Fibroblast of the aortic adventitia (primary cell): ENCODE measurements at regions not wholly inside any gene's neighbourhood (a gene's known extent, or its start where the extent isn't known, plus 50 kb on each side); places are given as distances from the start of the nearest gene placed in this dataset.

Experiments used
- DNase-seq: peaks from one replicate; pipeline ENCODE4 v3.0.0-alpha.2; 2010; ENCODE audit warnings: low read depth
- H3K4me3 ChIP-seq: 2 replicates; pipeline ENCODE4 v1.5.1; 2011; ENCODE audit warnings: low read depth, mild to moderate bottlenecking, control low read depth, low read length, moderate library complexity
- TF ChIP-seq, protein P1 (sequence below): IDR thresholded peaks from 2 replicates; pipeline ENCODE4 v1.5.1; 2011; ENCODE audit warnings: mild to moderate bottlenecking, low read length, control low read depth, inconsistent platforms; ENCODE audit not compliant: insufficient read depth

DNA sequence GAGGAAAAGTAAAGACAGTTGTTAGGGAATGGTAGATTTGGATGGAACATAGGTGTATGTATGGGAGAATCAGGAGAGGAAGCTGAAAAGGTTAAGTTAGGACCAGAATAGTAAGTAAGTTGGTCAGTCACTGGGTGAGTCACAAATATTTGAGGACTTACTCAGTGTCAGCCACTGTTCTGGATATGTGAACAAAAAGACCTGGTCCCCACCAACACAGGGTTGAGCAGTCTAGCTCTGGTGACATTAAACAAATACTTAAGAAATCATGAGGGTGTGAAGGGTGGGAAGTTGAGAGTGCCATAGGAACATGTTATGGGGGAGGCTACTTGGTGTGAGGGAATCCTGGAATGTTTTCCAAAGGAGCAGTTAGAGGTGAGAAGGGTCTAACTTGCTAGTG lies 246.9 kb downstream of the PTEN start:
- DNase-seq: peak; percentile 35
- TF ChIP-seq, protein P1, sequence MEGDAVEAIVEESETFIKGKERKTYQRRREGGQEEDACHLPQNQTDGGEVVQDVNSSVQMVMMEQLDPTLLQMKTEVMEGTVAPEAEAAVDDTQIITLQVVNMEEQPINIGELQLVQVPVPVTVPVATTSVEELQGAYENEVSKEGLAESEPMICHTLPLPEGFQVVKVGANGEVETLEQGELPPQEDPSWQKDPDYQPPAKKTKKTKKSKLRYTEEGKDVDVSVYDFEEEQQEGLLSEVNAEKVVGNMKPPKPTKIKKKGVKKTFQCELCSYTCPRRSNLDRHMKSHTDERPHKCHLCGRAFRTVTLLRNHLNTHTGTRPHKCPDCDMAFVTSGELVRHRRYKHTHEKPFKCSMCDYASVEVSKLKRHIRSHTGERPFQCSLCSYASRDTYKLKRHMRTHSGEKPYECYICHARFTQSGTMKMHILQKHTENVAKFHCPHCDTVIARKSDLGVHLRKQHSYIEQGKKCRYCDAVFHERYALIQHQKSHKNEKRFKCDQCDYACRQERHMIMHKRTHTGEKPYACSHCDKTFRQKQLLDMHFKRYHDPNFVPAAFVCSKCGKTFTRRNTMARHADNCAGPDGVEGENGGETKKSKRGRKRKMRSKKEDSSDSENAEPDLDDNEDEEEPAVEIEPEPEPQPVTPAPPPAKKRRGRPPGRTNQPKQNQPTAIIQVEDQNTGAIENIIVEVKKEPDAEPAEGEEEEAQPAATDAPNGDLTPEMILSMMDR: no peak
- no peak overlapping the region for H3K4me3 ChIP-seq

DNA sequence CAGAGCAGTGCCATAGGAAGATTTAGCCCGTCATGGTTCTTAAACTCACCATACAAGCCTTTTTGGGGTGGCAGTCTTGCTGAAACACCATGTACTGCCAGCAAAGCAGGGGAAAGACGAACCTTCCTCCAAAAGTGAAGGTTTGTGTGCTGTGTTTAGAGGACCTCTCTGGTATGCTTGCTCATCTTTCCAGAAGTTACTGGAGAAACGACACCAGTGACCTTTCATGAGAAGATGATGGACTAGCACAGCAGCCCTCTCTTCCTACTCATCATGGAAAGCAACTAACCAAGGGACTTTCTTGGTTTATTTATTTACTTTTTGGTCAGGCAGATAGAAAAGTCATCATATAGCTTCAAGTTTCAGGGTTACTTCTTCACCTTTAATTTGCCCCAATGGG lies 247.4 kb downstream of the PTEN start:
- no peak for DNase-seq
- no peak overlapping the region for H3K4me3 ChIP-seq
- TF ChIP-seq, protein P1: no peak

DNA sequence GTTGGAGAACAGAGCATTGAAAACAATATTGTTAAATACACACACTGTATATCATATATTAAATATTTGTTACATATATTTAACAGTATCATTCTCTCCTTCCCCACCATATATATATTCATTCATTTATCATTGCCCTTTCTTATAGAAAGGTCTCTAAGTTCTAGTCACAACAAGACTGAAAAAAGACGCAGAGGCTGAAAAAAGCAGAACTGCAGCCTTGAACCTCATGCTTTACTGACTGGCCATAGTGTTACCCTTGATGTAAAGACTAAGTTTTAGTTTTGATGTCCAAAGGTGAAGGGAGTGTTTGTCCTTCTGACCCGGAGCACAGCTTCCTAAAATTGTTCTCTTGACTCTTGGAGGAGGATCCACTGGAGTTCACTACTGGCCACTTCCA lies 247.9 kb downstream of the PTEN start:
- no peak for DNase-seq
- H3K4me3 ChIP-seq: no peak overlapping the region
- TF ChIP-seq, protein P1: no peak

DNA sequence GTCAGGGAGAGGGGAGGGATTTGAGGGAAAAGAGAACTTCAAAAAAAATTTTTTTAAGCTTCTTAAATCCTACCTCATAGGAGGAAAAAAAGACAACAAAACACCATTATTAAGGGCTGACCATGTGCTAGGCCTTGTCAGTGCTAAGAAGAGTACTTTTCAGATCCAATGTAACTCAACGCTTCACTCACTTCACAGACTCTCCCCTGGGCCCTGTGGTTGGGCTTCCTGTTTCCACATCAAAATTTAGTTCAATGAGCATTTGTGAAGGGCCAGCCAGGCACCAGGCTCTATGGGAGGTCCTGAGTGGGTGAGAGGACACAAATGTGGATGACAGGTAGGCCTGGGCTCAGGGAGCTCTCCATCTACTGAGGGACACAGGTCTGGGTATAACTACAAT lies 249.8 kb downstream of the PTEN start:
- DNase-seq: no peak
- TF ChIP-seq, protein P1: no peak
- no peak overlapping the region for H3K4me3 ChIP-seq

DNA sequence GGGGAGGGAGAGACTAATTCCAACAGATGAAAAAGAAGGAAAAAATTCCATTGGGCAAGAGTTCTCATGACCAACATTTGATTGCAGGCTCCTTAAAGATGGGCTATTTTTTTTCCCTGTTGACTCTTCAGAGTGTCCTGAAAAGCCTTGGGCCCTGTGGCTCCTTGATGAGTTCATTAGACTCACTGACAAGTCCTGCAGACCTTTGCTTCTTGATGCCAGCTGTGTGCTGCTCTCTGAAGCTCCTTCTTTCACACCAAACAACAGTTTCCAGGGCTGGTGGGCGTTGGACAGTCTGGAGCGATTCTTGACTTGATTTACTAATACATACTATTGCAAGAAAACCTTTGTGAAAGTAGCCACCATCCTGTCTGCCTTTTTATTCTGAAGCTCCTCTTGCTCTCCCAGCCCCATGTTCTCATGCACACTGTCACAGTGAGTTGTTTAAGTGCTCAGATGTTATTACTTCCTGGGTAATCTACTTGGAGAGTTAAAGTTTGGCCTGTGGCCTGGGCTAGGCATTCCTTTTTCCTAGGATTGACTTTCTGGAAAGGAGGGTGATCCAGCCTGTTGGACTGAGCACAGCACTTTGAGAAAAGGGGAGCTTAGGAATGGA lies 250.3 kb downstream of the PTEN start:
- TF ChIP-seq, protein P1: no peak
- H3K4me3 ChIP-seq: no peak overlapping the region
- no peak for DNase-seq

DNA sequence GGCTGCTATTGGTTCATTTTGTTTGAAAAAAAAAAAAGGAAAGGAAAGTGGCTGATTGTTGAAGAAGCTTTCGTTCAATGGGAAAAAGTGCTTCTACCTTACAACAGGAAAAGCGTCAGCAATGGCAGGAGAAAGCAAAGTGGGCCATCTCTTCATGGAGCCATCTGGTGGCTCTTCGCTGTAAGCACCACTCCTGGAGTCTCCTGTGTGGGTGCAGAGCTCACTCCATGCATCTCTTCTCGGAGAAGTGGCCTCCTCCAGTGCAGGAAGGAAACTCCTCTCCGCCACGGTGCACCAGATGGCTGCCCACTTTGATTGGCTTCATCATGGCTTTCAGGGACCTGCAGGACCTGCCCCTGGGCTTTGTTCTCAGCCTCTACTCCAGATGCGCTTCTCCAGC lies 250.9 kb downstream of the PTEN start:
- no peak overlapping the region for H3K4me3 ChIP-seq
- TF ChIP-seq, protein P1: peak; percentile 42
- no peak for DNase-seq

DNA sequence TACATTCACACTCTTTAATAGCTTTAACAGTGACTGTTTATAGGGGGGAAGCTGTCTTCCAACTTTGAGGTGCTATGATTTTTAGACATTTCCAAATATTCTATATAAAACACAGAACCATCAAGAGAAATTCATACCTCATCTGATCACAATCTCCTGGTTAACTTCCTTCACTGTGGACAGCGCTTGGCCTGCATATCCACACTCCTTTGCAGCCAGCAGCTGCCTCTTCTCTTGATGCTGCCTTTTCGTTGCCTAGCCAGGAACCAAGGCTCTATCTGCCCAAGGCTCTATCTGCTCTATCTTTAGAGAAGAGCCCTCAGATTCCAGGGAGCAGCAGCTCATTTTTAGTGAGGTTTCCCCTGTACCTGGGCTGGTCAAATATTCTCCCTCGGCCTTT lies 252.0 kb downstream of the PTEN start:
- H3K4me3 ChIP-seq: no peak overlapping the region
- DNase-seq: no peak
- TF ChIP-seq, protein P1: no peak
